PC-9 (cell line): ENCODE measurements at regions not wholly inside any gene's neighbourhood (a gene's known extent, or its start where the extent isn't known, plus 50 kb on each side); places are given as distances from the start of the nearest gene placed in this dataset.

Source experiments
- CTCF ChIP-seq: fragments of 200-600 bp; sonication (generic); conservative IDR thresholded peaks from 2 replicates; pipeline ENCODE4 v1.6.1; 2017; ENCODE audit warnings: mixed run types, antibody characterized with exemption, mild to moderate bottlenecking, moderate library complexity
- EZH2 ChIP-seq: fragments of 200-600 bp; sonication (generic); IDR thresholded peaks from 2 replicates; pipeline ENCODE4 v1.8.0; 2017; ENCODE audit warnings: antibody characterized with exemption, low read depth

- TF ChIP-seq CTCF, result no peak
- no peak for TF ChIP-seq EZH2
Observed at GRCh38 chr12:93982771-93983315, 165.5 kb upstream of the PLXNC1 start.
